HFFc6 (cell line): ENCODE measurements at regions not wholly inside any gene's neighbourhood (a gene's known extent, or its start where the extent isn't known, plus 50 kb on each side); places are given as distances from the start of the nearest gene placed in this dataset.

Experiments used
- DNase-seq: peaks from one replicate; pipeline ENCODE4 v3.0.0-alpha.2; 2018
- H3K27ac Mint-ChIP-seq: 2 replicates; pipeline ENCODE4 v1.8.0; 2020; ENCODE audit warnings: mild to moderate bottlenecking, mixed read lengths
- H3K27me3 Mint-ChIP-seq: 2 replicates; pipeline ENCODE4 v1.8.0; 2021; ENCODE audit warnings: mild to moderate bottlenecking, moderate library complexity, mixed read lengths; ENCODE audit not compliant: insufficient read depth
- H3K36me3 Mint-ChIP-seq: 2 replicates; pipeline ENCODE4 v1.8.0; 2021; ENCODE audit warnings: low read depth, mixed read lengths
- H3K4me1 Mint-ChIP-seq: 2 replicates; pipeline ENCODE4 v1.8.0; 2020; ENCODE audit warnings: low read depth, mixed read lengths
- H3K4me3 Mint-ChIP-seq: 2 replicates; pipeline ENCODE4 v1.8.0; 2020; ENCODE audit warnings: mild to moderate bottlenecking, moderate library complexity, mixed read lengths
- H3K9me3 Mint-ChIP-seq: 2 replicates; pipeline ENCODE4 v1.8.0; 2020; ENCODE audit warnings: mild to moderate bottlenecking, mixed read lengths
- CTCF ChIP-seq: fragments of 200-600 bp; sonication (generic); IDR thresholded peaks from 2 replicates; pipeline ENCODE4 v1.5.0; 2021; ENCODE audit warnings: antibody characterized with exemption, mild to moderate bottlenecking

- no peak for DNase-seq
- H3K9me3 Mint-ChIP-seq, result no peaks in the 10 kb centered on the region
- H3K4me3 Mint-ChIP-seq, result peak overlapping the region; percentile 72; the same call in 1 of the 2 replicates
- H3K4me1 Mint-ChIP-seq, result peaks cover 23% of the 10 kb centered on the region
- H3K27me3 Mint-ChIP-seq, result peaks cover 3% of the 10 kb centered on the region; the same call in 1 of the 2 replicates
- TF ChIP-seq CTCF, result no peak
- H3K27ac Mint-ChIP-seq, result no peak overlapping the region
- H3K36me3 Mint-ChIP-seq, result no peaks in the 10 kb centered on the region
Measured at GRCh38 chr18:57930476-57930875, 113.5 kb upstream of the NEDD4L start.

GRCh38 chr18:57929922-57930321, 114.1 kb upstream of the NEDD4L start:
- Mint-ChIP-seq H3K27ac (no peak overlapping the region), H3K9me3 (no peaks in the 10 kb centered on the region), H3K4me3 (no peak overlapping the region), H3K36me3 (no peaks in the 10 kb centered on the region), H3K4me1 (peaks cover 29% of the 10 kb centered on the region), H3K27me3 (peaks cover 3% of the 10 kb centered on the region; the same call in 1 of the 2 replicates)
- no peak for DNase-seq
- no peak for TF ChIP-seq CTCF

- H3K4me1 Mint-ChIP-seq, result peaks cover 31% of the 10 kb centered on the region
- no peaks in the 10 kb centered on the region for H3K36me3 Mint-ChIP-seq
- no peak overlapping the region for H3K4me3 Mint-ChIP-seq
- no peak for TF ChIP-seq CTCF
- H3K27me3 Mint-ChIP-seq, result peaks cover 3% of the 10 kb centered on the region; the same call in 1 of the 2 replicates
- no peak overlapping the region for H3K27ac Mint-ChIP-seq
- H3K9me3 Mint-ChIP-seq, result no peaks in the 10 kb centered on the region
- DNase-seq, result no peak
Measured at GRCh38 chr18:57928466-57928865, 115.6 kb upstream of the NEDD4L start.

- Mint-ChIP-seq H3K27me3 (peaks cover 3% of the 10 kb centered on the region; the same call in 1 of the 2 replicates), H3K9me3 (no peaks in the 10 kb centered on the region), H3K4me3 (no peak overlapping the region), H3K27ac (no peak overlapping the region), H3K36me3 (no peaks in the 10 kb centered on the region), H3K4me1 (peaks cover 31% of the 10 kb centered on the region)
- DNase-seq, result no peak
- TF ChIP-seq CTCF, result no peak
Measured at GRCh38 chr18:57927511-57927910, 116.5 kb upstream of the NEDD4L start.

GRCh38 chr18:57925706-57926105, 118.3 kb upstream of the NEDD4L start:
- TF ChIP-seq CTCF, result no peak
- H3K4me3 Mint-ChIP-seq, result no peak overlapping the region
- DNase-seq, result peak; percentile 20
- no peaks in the 10 kb centered on the region for H3K9me3 Mint-ChIP-seq
- peaks cover 3% of the 10 kb centered on the region; the same call in 1 of the 2 replicates for H3K27me3 Mint-ChIP-seq
- peaks cover 29% of the 10 kb centered on the region for H3K4me1 Mint-ChIP-seq
- no peaks in the 10 kb centered on the region for H3K36me3 Mint-ChIP-seq
- peak overlapping the region; percentile 39; the same call in 1 of the 2 replicates for H3K27ac Mint-ChIP-seq

GRCh38 chr18:57923611-57924010, 120.4 kb upstream of the NEDD4L start:
- no peak overlapping the region for H3K27ac Mint-ChIP-seq

More at GRCh38 chr18:57923611-57924010, 120.4 kb upstream of the NEDD4L start:
- Mint-ChIP-seq H3K36me3 (no peaks in the 10 kb centered on the region), H3K4me1 (peaks cover 22% of the 10 kb centered on the region), H3K4me3 (no peak overlapping the region), H3K27me3 (peaks cover 8% of the 10 kb centered on the region), H3K9me3 (no peaks in the 10 kb centered on the region)
- no peak for TF ChIP-seq CTCF
- DNase-seq, result no peak
